Psoas muscle (tissue), 7 donors: ENCODE measurements at regions not wholly inside any gene's neighbourhood (a gene's known extent, or its start where the extent isn't known, plus 50 kb on each side); places are given as distances from the start of the nearest gene placed in this dataset.

Experiments used
- ATAC-seq, 4 donors: fragments of 200-7000 bp; cut with Tn5 transposase; one replicate each; pipeline ENCODE4 v1.9.1; 2020; ENCODE audit warnings: moderate library complexity in 3 of 4, mild to moderate bottlenecking in 2 of 4
- DNase-seq, 2 donors: peaks; one replicate each; pipeline ENCODE4 v3.0.0-alpha.2; 2020
- H3K27ac ChIP-seq: fragments of 200-600 bp; one replicate; pipeline ENCODE4 v1.8.0; 2022
- H3K27me3 ChIP-seq, 3 donors: fragments of 200-600 bp in 1 of 3; one replicate each; pipeline versions ENCODE4 v1.6.1 to v1.8.0; 2013 to 2022; ENCODE audit warnings: low read length in 2 of 3, mild to moderate bottlenecking in 2 of 3, moderate library complexity in 1 of 3; ENCODE audit not compliant: insufficient read depth in 3 of 3
- H3K36me3 ChIP-seq, 2 donors: fragments of 200-600 bp in 1 of 2; one replicate each; pipeline versions ENCODE4 v1.6.1 to v1.8.0; 2013 to 2022; ENCODE audit warnings: low read depth in 1 of 2, mild to moderate bottlenecking in 1 of 2, moderate library complexity in 1 of 2; ENCODE audit not compliant: insufficient read depth in 1 of 2
- H3K4me1 ChIP-seq: fragments of 200-600 bp; one replicate; pipeline ENCODE4 v1.8.0; 2022
- H3K4me3 ChIP-seq: fragments of 200-600 bp; one replicate; pipeline ENCODE4 v1.8.0; 2022; ENCODE audit warnings: mild to moderate bottlenecking
- H3K9me3 ChIP-seq: fragments of 200-600 bp; one replicate; pipeline ENCODE4 v1.8.0; 2022
- WGBS, 3 donors: extraction: QIAGEN DNeasy Blood & Tissue Kit; methylation state at CpG; one replicate each; pipeline versions ENCODE4 v1.1.6 to v1.1.7; 2013; 5-methylcytosine and 5-hydroxymethylcytosine counted together
- intact Hi-C, 2 donors: fragments of 100-400 bp; cut with DNase I; formaldehyde crosslinking; loops; one replicate each; pipeline versions ENCODE4 v1.11.0 to v1.14.2; 2022
- TF ChIP-seq, protein P1 (sequence below): fragments of 200-600 bp; IDR thresholded peaks from one replicate; pipeline ENCODE4 v1.8.0; 2022; ENCODE audit warnings: antibody characterized with exemption
- donor health status: healthy with polysubstance abuse.
- donor health status: DM: no; HTN: no; CAD: no; lungs with moderate emphysema.
- donor health status: Bipolar disorder and iron deficiency.
- donor health status: healthy.
- donor health status: DM: yes; HTN: yes; CAD: no.
- donor health status: DM: no; HTN: no; CAD: no.
- donor health status: DM: yes; HTN: yes; CAD: no.

DNA sequence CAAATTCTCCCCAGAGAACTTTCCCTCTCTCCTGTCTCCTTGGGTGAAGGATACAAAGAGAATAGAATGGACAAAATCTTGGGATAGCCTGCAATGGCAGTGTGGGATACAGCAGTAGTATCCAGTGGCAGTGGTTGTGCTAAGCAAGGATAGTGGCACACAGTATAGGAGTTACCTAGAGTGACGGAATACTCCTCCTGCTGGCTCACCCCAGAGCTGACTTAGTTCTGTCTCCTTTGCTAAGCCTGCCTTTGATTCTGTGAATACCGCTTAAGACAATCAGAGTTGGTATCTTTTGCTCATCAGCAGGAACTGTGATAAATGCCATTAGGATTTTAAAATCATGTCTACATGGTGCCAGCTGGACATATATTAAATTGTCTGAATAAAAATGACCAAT lies 404.3 kb downstream of the JRKL start:
- no peaks in the 10 kb centered on the region for H3K4me1 ChIP-seq
- H3K36me3 ChIP-seq = no peaks in the 10 kb centered on the region
- no peaks in the 10 kb centered on the region for H3K9me3 ChIP-seq
- no peaks in the 10 kb centered on the region for H3K27me3 ChIP-seq
- 87 to 90% (median 88%) methylated on average over 2 of the region's 2 CpGs for WGBS, 3 donors
- TF ChIP-seq, protein P1, sequence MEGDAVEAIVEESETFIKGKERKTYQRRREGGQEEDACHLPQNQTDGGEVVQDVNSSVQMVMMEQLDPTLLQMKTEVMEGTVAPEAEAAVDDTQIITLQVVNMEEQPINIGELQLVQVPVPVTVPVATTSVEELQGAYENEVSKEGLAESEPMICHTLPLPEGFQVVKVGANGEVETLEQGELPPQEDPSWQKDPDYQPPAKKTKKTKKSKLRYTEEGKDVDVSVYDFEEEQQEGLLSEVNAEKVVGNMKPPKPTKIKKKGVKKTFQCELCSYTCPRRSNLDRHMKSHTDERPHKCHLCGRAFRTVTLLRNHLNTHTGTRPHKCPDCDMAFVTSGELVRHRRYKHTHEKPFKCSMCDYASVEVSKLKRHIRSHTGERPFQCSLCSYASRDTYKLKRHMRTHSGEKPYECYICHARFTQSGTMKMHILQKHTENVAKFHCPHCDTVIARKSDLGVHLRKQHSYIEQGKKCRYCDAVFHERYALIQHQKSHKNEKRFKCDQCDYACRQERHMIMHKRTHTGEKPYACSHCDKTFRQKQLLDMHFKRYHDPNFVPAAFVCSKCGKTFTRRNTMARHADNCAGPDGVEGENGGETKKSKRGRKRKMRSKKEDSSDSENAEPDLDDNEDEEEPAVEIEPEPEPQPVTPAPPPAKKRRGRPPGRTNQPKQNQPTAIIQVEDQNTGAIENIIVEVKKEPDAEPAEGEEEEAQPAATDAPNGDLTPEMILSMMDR = no peak
- ATAC-seq (no peak), DNase-seq (no peak)
- intact Hi-C loops = no loop called here
- no peak overlapping the region for H3K4me3 ChIP-seq
- no peak overlapping the region for H3K27ac ChIP-seq

GRCh38 chr11:96798445-96798844 lies 408.6 kb downstream of the JRKL start:
- no peak overlapping the region for H3K4me3 ChIP-seq
- H3K27ac ChIP-seq = no peak overlapping the region
- no peaks in the 10 kb centered on the region for H3K27me3 ChIP-seq
- no peaks in the 10 kb centered on the region for H3K9me3 ChIP-seq
- ATAC-seq (no peak), DNase-seq (no peak)
- no peaks in the 10 kb centered on the region for H3K4me1 ChIP-seq
- 63 to 82% (median 80%) methylated on average over 1 of the region's 1 CpG for WGBS, 3 donors
- intact Hi-C loops = no loop called here
- TF ChIP-seq, protein P1 = no peak
- no peaks in the 10 kb centered on the region for H3K36me3 ChIP-seq

GRCh38 chr11:96815236-96815635 lies 425.4 kb downstream of the JRKL start:
- ATAC-seq = no peak
- intact Hi-C loops = no loop called here
- Histone ChIP-seq H3K27me3 (no peaks in the 10 kb centered on the region), H3K36me3 (no peaks in the 10 kb centered on the region), H3K9me3 (no peaks in the 10 kb centered on the region), H3K4me3 (no peak overlapping the region), H3K27ac (no peak overlapping the region), H3K4me1 (no peaks in the 10 kb centered on the region)
- 37 to 43% (median 41%) methylated on average over 3 of the region's 3 CpGs for WGBS, 3 donors
- TF ChIP-seq, protein P1 = no peak
- no peak for DNase-seq

- Histone ChIP-seq H3K9me3 (no peaks in the 10 kb centered on the region), H3K36me3 (no peaks in the 10 kb centered on the region), H3K4me1 (no peaks in the 10 kb centered on the region), H3K27me3 (no peaks in the 10 kb centered on the region), H3K27ac (no peak overlapping the region), H3K4me3 (no peak overlapping the region)
- no peak for DNase-seq
- no peak for ATAC-seq
- WGBS, 3 donors = 54 to 71% (median 68%) methylated on average over 3 of the region's 3 CpGs
- TF ChIP-seq, protein P1 = no peak
- intact Hi-C loops = no loop called here
These were observed 427.9 kb downstream of the JRKL start for GRCh38 chr11:96817482-96818399.

DNA sequence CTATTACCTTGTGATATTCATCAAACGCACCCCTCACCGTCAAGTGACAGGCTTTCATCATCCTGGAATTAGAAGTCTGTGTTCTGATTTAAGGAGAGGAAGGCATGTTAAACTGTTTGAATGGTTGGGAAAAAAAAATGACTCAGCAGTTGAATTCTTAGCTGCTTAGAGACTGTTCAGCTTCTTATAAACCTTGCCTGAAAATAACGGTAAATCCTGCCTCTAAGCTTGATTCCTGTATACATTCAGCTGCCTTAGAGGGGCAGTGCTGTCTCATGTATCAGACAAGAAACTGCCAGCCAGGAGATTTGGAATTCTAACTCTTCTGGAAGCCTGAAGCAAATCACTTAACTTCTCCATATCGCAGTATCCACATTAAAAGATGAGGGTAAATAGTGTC lies 437.4 kb downstream of the JRKL start:
- Histone ChIP-seq H3K27ac (no peak overlapping the region), H3K4me3 (no peak overlapping the region), H3K36me3 (no peaks in the 10 kb centered on the region), H3K4me1 (no peaks in the 10 kb centered on the region), H3K27me3 (no peaks in the 10 kb centered on the region), H3K9me3 (no peaks in the 10 kb centered on the region)
- TF ChIP-seq, protein P1 = peak; percentile 20
- DNase-seq (no peak), ATAC-seq (peak in 1 of 4 donors; percentile 42)
- 51 to 58% (median 51%) methylated on average over 4 of the region's 4 CpGs for WGBS, 3 donors
- intact Hi-C loops = no loop called here
